Adrenal gland (tissue), 9 donors: ENCODE measurements at regions not wholly inside any gene's neighbourhood (a gene's known extent, or its start where the extent isn't known, plus 50 kb on each side); places are given as distances from the start of the nearest gene placed in this dataset.

Experiments
- DNase-seq, 7 donors: peaks; one replicate each; pipeline ENCODE4 v3.0.0-alpha.2; 2019 to 2020
- H3K27ac ChIP-seq, 5 donors: fragments of 200-600 bp; sonication (generic) in 4 of 5; 1 replicate in 3 of 5; 2 replicates in 2 of 5; pipeline versions ENCODE4 v1.5.1 to v1.8.0; 2016 to 2020; ENCODE audit warnings: mild to moderate bottlenecking in 1 of 5
- H3K27me3 ChIP-seq: fragments of 200-600 bp; 2 replicates; pipeline ENCODE4 v1.8.0; 2021
- H3K36me3 ChIP-seq, 2 donors: fragments of 200-600 bp; replicated peaks in 1 of 2; 1 replicate in 1 of 2; 2 replicates in 1 of 2; pipeline versions ENCODE4 v1.5.1 to v1.8.0; 2018 to 2022
- H3K4me1 ChIP-seq, 2 donors: fragments of 200-600 bp; replicated peaks in 1 of 2; 1 replicate in 1 of 2; 2 replicates in 1 of 2; pipeline versions ENCODE4 v1.5.1 to v1.8.0; 2018 to 2021
- H3K4me3 ChIP-seq, 4 donors: fragments of 200-600 bp; sonication (generic) in 3 of 4; one replicate each; pipeline ENCODE4 v1.5.1; 2016 to 2018
- H3K9me3 ChIP-seq, 3 donors: fragments of 200-600 bp; sonication (generic) in 1 of 3; replicated peaks in 1 of 3; 1 replicate in 2 of 3; 2 replicates in 1 of 3; pipeline versions ENCODE4 v1.5.1 to v1.8.0; 2016 to 2021
- CTCF ChIP-seq, 6 experiments: fragments of 450-650 bp in 4 of 6; fragments of 200-600 bp in 2 of 6; sonication (generic) in 1 of 6; IDR thresholded peaks; 1 replicate in 5 of 6; 2 replicates in 1 of 6; pipeline versions ENCODE4 v1.5.1 to v1.8.0; 2016 to 2021; ENCODE audit warnings: antibody characterized with exemption in 6 of 6, mild to moderate bottlenecking in 2 of 6, moderate library complexity in 1 of 6
- POLR2A ChIP-seq, 2 donors: fragments of 450-650 bp; IDR thresholded peaks; one replicate each; pipeline ENCODE4 v1.6.1; 2017; ENCODE audit warnings: antibody characterized with exemption in 2 of 2, mild to moderate bottlenecking in 2 of 2, moderate library complexity in 1 of 2
- WGBS, 4 donors: extraction: QIAGEN DNeasy Blood & Tissue Kit in 2 of 4; methylation state at CpG; one replicate each; pipeline versions ENCODE4 v1.1.5 to v1.1.7; 2013 to 2017; 5-methylcytosine and 5-hydroxymethylcytosine counted together
- intact Hi-C, 2 donors: fragments of 100-400 bp; cut with DNase I; formaldehyde crosslinking; loops; one replicate each; pipeline versions ENCODE4 v1.14.1 to v1.15.0; 2022 to 2023
- donor health status: healthy with polysubstance abuse.
- donor health status: Bipolar disorder and iron deficiency.
- donor health status: DM: yes; HTN: yes; CAD: no.
- donor health status: DM: no; HTN: no; CAD: no.
- donor health status: DM: no; HTN: no; CAD: no.

- intact Hi-C loops = no loop called here
- DNase-seq = no peak
- no peaks in the 10 kb centered on the region for H3K9me3 ChIP-seq
These were observed 152.7 kb upstream of the HDAC4 start for GRCh38 chr2:239553376-239554000.

DNA sequence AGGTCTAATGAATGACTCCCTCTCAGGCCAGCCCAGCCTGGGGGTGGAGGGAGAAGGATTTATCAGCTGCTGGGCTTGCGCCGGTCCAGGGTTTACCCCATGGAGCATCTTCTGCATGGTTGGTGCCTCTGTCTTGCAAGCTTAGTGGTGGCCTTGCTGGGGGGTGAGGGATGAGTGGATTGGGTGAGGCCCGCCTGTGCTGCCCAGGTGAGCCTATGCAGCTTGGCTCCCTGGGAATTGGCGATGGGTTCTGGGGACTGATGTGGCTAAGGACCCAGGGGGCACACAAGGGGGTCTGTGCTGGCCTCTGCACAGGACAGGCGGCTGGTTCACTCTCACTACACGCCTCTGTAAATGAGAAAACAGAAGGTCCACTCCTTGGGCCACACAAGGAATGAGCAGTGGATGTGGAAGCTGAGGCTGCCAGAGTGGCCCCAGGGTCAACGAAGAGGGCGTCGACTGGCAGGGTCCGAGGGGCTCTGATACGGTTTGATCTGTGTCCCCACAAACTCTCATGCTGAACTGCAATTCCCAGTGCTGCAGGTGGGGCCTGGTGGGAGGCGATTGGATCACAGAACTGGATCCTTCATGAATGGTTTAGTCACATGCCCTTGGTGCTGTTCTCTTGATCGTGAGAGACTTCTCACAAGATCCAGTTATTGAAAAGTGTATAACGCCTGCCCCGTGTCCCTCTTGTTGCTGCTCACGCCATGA lies 151.6 kb upstream of the HDAC4 start:
- Histone ChIP-seq H3K27ac (no peak overlapping the region), H3K4me1 (no peaks in the 10 kb centered on the region), H3K4me3 (no peak overlapping the region), H3K27me3 (no peaks in the 10 kb centered on the region), H3K36me3 (no peaks in the 10 kb centered on the region), H3K9me3 (no peaks in the 10 kb centered on the region)
- DNase-seq = no peak
- TF ChIP-seq CTCF (IDR thresholded peaks at IDR 0.05) (no peak), POLR2A (IDR thresholded peaks at IDR 0.05) (no peak)
- WGBS, 4 donors = 80 to 85% (median 83%) methylated on average over 11 to 16 of the region's 16 CpGs
- intact Hi-C loops = no loop called here

More at GRCh38 chr2:239553376-239554000, 152.7 kb upstream of the HDAC4 start:
- H3K4me1 ChIP-seq = no peaks in the 10 kb centered on the region
- no peaks in the 10 kb centered on the region for H3K36me3 ChIP-seq
- H3K27ac ChIP-seq = no peak overlapping the region
- H3K4me3 ChIP-seq = no peak overlapping the region
- TF ChIP-seq CTCF (IDR thresholded peaks at IDR 0.05) (no peak), POLR2A (IDR thresholded peaks at IDR 0.05) (no peak)
- no peaks in the 10 kb centered on the region for H3K27me3 ChIP-seq
- WGBS, 4 donors = 83 to 90% (median 89%) methylated on average over 8 to 13 of the region's 13 CpGs

GRCh38 chr2:239551206-239551605 lies 150.4 kb upstream of the HDAC4 start:
- WGBS, 4 donors = 80 to 87% (median 87%) methylated on average over 5 to 6 of the region's 6 CpGs
- intact Hi-C loops = no loop called here
- no peak for DNase-seq
- no peak overlapping the region for H3K4me3 ChIP-seq
- TF ChIP-seq CTCF (IDR thresholded peaks at IDR 0.05) (no peak), POLR2A (IDR thresholded peaks at IDR 0.05) (no peak)
- H3K27me3 ChIP-seq = no peaks in the 10 kb centered on the region
- H3K36me3 ChIP-seq = no peaks in the 10 kb centered on the region
- H3K9me3 ChIP-seq = no peaks in the 10 kb centered on the region
- no peak overlapping the region for H3K27ac ChIP-seq
- no peaks in the 10 kb centered on the region for H3K4me1 ChIP-seq

- H3K27me3 ChIP-seq = no peaks in the 10 kb centered on the region
- no peaks in the 10 kb centered on the region for H3K4me1 ChIP-seq
- H3K9me3 ChIP-seq = no peaks in the 10 kb centered on the region
- intact Hi-C loops = no loop called here
- no peak overlapping the region for H3K27ac ChIP-seq
- TF ChIP-seq CTCF (IDR thresholded peaks at IDR 0.05) (no peak), POLR2A (IDR thresholded peaks at IDR 0.05) (no peak)
- no peaks in the 10 kb centered on the region for H3K36me3 ChIP-seq
- no peak for DNase-seq
- 46 to 58% (median 52%) methylated on average over 3 of the region's 3 CpGs for WGBS, 4 donors
- no peak overlapping the region for H3K4me3 ChIP-seq
These were observed 149.5 kb upstream of the HDAC4 start for GRCh38 chr2:239550357-239550756.
